ENCODE measurements at regions not wholly inside any gene's neighbourhood (a gene's known extent, or its start where the extent isn't known, plus 50 kb on each side); places are given as distances from the start of the nearest gene placed in this dataset.

GRCh38 chr21:38145104-38145503 is 111.7 kb upstream of the KCNJ15 start:
- no peak for TF ChIP-seq CTCF (IDR thresholded peaks at IDR 0.05; ENCODE audit: low read depth, low read length, missing input control)
- TF ChIP-seq YY1 (IDR thresholded peaks at IDR 0.05): no peak
- TF ChIP-seq GABPA (IDR thresholded peaks at IDR 0.05 in 1 of 2, conservative IDR thresholded peaks at IDR 0.05 in 1 of 2): no peak
- no peak for TF ChIP-seq TAF1 (conservative IDR thresholded peaks at IDR 0.05)
- no peak for TF ChIP-seq ATF3 (IDR thresholded peaks at IDR 0.05)
- no peak for TF ChIP-seq JUND (IDR thresholded peaks at IDR 0.05)
- TF ChIP-seq HNF4A (conservative IDR thresholded peaks at IDR 0.05): no peak
